AG08396 (cell line): ENCODE measurements at regions not wholly inside any gene's neighbourhood (a gene's known extent, or its start where the extent isn't known, plus 50 kb on each side); places are given as distances from the start of the nearest gene placed in this dataset.

ENCODE experiments used
- DNase-seq: peaks from one replicate; pipeline ENCODE4 v3.0.0; 2012; ENCODE audit warnings: low spot score, mixed read lengths

- DNase-seq: no peak
Measured at GRCh38 chr5:5677738-5678137, 255.3 kb downstream of the ICE1 start.

DNA sequence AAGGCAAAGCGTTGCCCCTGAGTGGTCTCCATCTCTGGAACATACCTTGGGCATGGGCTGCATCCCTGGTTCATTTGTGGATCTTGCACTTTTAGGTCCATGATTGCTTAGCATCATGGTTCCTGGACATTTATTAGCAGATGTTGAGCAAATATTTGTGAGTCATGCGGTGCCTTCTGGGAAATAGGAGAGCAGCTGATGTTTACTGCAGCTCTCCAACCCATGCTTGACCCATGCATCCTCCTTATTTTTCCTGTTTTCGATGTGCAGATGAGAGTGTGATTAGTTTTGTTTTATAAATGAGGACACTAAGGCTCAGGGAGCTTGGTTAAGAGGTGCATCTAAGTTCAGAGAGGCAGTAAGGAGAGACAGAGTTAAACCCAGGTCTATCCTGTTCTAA is 253.7 kb downstream of the ICE1 start:
- DNase-seq: no peak

DNA sequence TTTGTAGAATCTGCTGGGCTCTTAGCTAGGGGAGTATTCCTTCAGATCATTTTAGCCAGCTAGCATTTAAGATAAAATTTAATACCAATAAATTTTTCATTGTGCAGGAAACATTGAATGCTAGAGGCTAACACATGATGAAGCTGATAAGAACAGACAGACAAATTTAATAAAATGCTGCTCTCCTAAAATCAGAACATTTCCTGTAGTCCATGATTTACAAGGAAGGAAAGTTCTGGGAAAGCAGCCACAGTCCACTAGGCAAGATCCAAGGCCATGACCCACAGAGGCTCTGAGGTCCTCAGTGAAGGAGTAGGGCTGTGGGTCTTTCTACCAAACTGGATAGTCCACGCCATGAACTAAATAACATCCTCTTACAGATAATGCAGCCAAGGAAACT is 253.0 kb downstream of the ICE1 start:
- DNase-seq: no peak

DNA sequence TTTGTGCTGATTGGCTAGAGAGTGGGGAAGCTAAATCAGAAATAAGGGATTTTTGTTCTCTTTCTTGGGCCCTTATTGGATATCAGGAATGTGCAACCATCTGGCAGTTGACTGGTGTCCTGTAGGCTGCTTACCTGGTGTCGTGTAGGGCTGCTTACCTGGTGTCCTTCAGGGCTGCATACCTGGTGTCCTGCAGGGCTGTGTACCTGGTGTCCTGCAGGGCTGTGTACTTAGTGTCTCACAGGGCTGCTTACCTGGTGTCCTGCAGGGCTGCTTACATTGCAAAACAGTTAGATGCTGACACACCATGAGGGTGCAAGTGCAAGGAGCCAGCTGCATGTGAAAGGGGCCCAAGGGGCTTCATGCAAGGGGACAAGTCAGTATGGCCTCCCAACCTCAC is 249.3 kb downstream of the ICE1 start:
- no peak for DNase-seq

- DNase-seq: no peak
Measured at GRCh38 chr5:5667136-5667554, 244.7 kb downstream of the ICE1 start.

GRCh38 chr5:5666369-5666768 is 243.9 kb downstream of the ICE1 start:
- DNase-seq: no peak

DNA sequence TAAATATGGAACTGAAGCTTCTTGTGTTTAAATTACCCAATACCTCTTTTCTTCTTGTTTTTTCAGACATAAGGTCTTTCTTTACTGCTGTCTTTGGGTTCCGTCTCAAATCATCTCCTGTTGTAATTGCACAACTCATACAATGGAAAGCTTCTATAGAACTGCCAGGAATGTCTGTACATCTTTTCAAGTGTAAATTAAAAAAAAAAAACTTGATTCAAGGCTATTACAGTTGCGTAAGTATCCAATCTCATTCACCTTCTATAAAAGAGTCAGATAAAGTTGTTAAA is 243.5 kb downstream of the ICE1 start:
- DNase-seq: no peak

- no peak for DNase-seq
Measured at GRCh38 chr5:5665225-5666075, 243.0 kb downstream of the ICE1 start.

DNA sequence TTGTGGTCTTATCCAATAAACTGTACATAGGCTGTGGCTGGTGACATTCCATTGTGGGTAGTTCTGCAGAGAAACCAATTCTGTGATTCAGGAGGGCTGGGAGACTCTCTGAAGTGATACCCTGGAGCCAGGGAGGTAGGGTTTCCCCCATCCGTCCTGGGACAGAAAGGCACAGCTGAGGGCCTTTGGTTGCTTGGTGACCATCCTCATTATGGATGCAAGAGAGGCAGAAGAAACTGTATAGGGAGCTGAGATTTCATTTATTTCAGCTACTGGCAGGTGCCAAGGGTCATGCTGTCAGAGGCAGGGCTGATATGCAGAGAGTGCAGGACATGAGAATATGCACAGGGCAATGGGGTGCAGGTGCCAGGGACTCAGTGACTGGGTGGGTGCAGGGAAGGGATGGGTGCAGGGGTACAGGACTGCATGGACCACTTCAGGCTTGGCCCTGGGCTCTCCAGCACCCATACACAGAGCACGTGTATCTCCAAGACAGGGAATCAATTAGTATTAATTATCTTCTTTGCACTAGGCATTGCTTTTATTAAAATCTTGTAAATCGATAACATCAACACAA is 236.5 kb downstream of the ICE1 start:
- no peak for DNase-seq

- no peak for DNase-seq
Measured at GRCh38 chr5:5658226-5658625, 235.7 kb downstream of the ICE1 start.

- DNase-seq: no peak
Measured at GRCh38 chr5:5652181-5652580, 229.7 kb downstream of the ICE1 start.

GRCh38 chr5:5650949-5651348 is 228.5 kb downstream of the ICE1 start:
- DNase-seq: no peak

- DNase-seq: no peak
Measured at GRCh38 chr5:5650242-5650641, 227.8 kb downstream of the ICE1 start.

DNA sequence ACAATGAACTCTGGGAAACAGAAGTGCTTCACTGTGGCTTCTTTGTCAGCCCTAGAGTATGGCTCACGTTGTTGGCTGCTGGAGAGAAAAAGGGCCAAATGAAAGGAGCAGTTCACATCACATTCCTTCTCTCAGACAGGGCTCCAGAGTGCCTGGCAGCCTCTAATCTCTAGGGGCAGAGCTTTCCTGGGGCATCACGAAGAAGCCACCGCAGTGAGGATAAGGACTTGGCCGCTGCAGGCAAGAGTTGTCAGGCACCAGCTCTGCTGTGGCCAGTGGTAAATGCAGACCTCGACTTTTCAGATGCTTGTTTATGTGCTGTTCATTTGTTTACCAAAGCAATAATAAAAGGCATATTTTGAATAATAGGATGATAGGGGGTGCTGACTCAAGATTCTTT is 227.2 kb downstream of the ICE1 start:
- DNase-seq: no peak

DNA sequence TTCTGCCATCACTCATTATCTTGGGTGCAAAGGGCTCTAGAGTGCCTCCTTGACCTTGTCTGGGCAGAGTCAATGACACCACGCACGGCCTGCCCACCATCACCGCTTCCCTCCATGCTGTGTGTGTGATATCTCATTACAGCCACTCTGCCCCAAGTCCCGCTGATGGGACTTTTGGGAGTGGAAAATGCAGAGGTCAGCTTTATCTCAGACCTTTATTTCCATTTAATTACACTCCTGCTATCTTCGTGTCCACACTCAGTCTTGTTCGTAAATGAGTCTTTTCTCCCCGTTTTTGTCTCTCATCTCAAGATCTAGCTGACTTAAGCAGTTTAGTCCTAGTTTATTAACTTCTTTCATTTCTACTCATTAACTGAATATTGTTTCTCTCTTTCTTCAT is 226.2 kb downstream of the ICE1 start:
- no peak for DNase-seq

DNA sequence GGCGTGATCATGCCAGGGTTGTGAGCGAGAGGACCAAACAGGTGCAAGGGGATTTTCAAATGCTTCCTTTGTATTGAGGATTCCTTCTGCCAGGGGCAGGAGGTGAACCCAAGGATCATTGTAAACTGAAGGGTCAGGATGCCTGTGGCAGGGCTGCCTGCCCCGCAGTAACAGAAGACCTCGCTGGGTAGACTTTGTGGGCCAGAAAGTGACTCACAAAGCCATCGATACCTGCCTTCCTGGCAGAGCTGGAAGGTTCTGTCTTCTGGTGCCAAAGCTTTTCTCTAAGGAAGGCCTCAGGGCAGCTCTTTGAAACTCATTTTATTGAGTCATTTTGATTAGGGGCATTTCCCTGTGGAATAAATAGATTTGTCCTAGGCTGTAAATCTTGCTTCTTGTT is 223.4 kb downstream of the ICE1 start:
- DNase-seq: no peak

DNA sequence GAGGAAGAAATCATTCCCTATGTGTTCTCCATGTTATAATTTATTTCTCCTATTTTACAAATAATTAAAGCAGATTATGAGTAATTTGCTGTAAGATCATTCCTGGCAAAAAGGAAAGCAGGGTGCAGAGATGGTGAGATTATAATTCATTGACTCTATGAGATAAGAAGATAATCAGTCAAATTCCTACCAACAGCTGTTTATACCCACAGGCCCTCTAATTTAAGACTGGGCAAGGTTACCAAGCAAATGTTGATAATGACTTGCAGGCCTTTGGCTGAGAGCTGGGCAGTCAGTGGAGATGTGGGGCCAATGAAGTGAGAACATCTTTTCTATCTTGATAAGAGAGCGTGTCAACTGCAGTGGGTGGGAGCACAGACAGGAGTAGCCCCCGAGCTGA is 222.7 kb downstream of the ICE1 start:
- DNase-seq: no peak

GRCh38 chr5:5644249-5644648 is 221.8 kb downstream of the ICE1 start:
- no peak for DNase-seq

DNA sequence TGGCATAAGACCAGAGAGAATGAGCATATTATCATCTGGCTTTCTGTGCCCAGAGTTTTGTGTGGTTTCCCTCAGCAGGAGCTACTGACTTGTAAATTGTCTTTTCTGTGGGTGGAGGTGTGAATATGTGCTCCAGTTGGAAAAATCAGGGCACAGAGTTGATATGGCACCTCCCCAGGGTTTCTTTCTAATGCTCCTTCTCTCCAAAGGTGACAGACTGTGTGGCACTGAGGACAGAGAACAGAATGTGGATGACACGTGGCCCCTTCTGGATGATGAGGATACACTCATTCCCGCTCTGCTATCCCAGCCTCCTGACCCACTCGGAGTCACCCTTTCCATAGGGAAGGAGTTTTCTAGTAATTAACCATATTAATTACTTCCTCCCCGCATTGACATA is 221.0 kb downstream of the ICE1 start:
- no peak for DNase-seq

DNA sequence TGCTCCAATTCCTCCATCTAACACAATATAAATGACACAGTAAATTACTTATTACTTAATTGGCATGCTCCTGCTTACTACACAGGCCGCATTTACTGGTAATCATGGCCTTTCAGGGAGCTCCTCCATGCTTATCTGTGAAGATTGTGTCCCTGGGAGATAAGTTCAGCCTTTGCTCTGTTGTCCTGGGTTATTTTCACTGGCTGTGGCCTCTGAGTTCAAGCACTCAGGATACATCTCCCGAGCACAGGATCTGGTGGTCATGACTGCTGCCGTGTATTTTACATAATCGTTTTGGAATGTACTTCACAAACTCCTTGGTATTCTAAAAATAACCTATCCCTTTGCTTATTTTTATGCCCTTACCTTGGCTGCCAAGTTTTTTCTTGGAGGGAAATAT is 215.7 kb downstream of the ICE1 start:
- DNase-seq: no peak

GRCh38 chr5:5637173-5637572 is 214.7 kb downstream of the ICE1 start:
- DNase-seq: no peak

DNA sequence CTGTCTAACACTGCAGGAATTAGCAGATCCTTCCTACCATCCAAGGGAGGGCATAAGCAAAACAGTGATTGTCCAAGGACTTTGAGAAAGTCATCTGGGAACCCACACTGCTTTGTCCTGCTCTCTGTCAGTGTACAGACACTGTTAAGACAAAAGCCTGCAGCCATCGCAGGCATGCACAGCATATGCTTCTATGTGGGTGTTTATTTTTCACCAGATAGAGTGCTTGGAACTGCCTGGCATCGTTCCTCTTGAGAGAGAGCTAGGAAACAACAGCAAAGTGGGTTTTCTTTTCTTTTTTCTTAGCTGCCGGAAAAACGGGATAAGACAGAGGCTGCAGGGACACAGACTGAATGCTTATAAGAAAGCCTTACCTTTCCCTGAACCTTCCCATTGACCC is 212.3 kb downstream of the ICE1 start:
- no peak for DNase-seq

GRCh38 chr5:5633579-5633978 is 211.1 kb downstream of the ICE1 start:
- no peak for DNase-seq

DNA sequence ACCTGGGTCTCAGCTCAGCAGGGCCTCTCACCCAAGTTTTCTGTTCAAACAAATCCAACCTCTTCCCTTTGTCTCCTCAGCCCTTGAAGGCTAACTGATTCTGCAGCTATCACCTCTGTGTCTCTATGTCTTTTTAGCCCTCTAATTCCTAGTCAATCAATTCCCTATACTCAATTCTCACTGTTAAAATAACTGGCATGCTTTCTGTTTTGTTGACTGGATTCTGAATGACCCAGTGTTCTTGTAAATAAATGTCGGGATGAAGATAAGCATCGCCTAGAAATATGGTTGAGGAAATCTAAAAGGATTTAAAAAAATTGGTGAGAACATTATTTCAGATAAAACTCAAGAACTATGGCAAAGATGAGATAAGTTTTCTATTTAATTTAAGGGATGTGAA is 210.2 kb downstream of the ICE1 start:
- DNase-seq: no peak
